ENCODE measurements at regions not wholly inside any gene's neighbourhood (a gene's known extent, or its start where the extent isn't known, plus 50 kb on each side); places are given as distances from the start of the nearest gene placed in this dataset.

GRCh38 chr7:83882551-83882950 lies 233.6 kb upstream of the SEMA3E start:
- TF ChIP-seq CTCF (IDR thresholded peaks at IDR 0.05; ENCODE audit: unreplicated experiment), result no peak
- H3K4me3 Mint-ChIP-seq, result no peak overlapping the region
- H3K9me3 Mint-ChIP-seq, result no peaks in the 10 kb centered on the region
- DNase-seq (ENCODE audit: low spot score in 2 of 2, unreplicated experiment in 2 of 2), result no peak
- H3K27ac Mint-ChIP-seq, result no peak overlapping the region
- peaks cover 10% of the 10 kb centered on the region for H3K4me1 Mint-ChIP-seq
- H3K36me3 Mint-ChIP-seq, result no peaks in the 10 kb centered on the region
- no peaks in the 10 kb centered on the region for H3K27me3 Mint-ChIP-seq (ENCODE audit: low read depth)

GRCh38 chr7:83879063-83879462 lies 230.1 kb upstream of the SEMA3E start:
- Mint-ChIP-seq H3K36me3 (no peaks in the 10 kb centered on the region), H3K4me1 (peaks cover 10% of the 10 kb centered on the region), H3K27me3 (ENCODE audit: low read depth) (no peaks in the 10 kb centered on the region), H3K9me3 (no peaks in the 10 kb centered on the region), H3K4me3 (no peak overlapping the region), H3K27ac (no peak overlapping the region)
- TF ChIP-seq CTCF (IDR thresholded peaks at IDR 0.05; ENCODE audit: unreplicated experiment), result no peak
- DNase-seq (ENCODE audit: low spot score in 2 of 2, unreplicated experiment in 2 of 2), result no peak

GRCh38 chr7:83878614-83879013 lies 229.7 kb upstream of the SEMA3E start:
- Mint-ChIP-seq H3K27me3 (ENCODE audit: low read depth) (no peaks in the 10 kb centered on the region), H3K4me3 (no peak overlapping the region), H3K36me3 (no peaks in the 10 kb centered on the region), H3K4me1 (peaks cover 10% of the 10 kb centered on the region), H3K9me3 (no peaks in the 10 kb centered on the region), H3K27ac (no peak overlapping the region)
- DNase-seq (ENCODE audit: low spot score in 2 of 2, unreplicated experiment in 2 of 2), result no peak
- no peak for TF ChIP-seq CTCF (IDR thresholded peaks at IDR 0.05; ENCODE audit: unreplicated experiment)

GRCh38 chr7:83876593-83876992 lies 227.7 kb upstream of the SEMA3E start:
- DNase-seq (ENCODE audit: low spot score in 2 of 2, unreplicated experiment in 2 of 2), result no peak

GRCh38 chr7:83873459-83873858 lies 224.5 kb upstream of the SEMA3E start:
- no peak overlapping the region for H3K4me3 Mint-ChIP-seq
- no peaks in the 10 kb centered on the region for H3K9me3 Mint-ChIP-seq
- H3K4me1 Mint-ChIP-seq, result no peaks in the 10 kb centered on the region
- no peaks in the 10 kb centered on the region for H3K36me3 Mint-ChIP-seq
- no peak overlapping the region for H3K27ac Mint-ChIP-seq
- H3K27me3 Mint-ChIP-seq (ENCODE audit: low read depth), result no peaks in the 10 kb centered on the region
- no peak for TF ChIP-seq CTCF (IDR thresholded peaks at IDR 0.05; ENCODE audit: unreplicated experiment)
- DNase-seq (ENCODE audit: low spot score in 2 of 2, unreplicated experiment in 2 of 2), result no peak

More at GRCh38 chr7:83876593-83876992, 227.7 kb upstream of the SEMA3E start:
- H3K9me3 Mint-ChIP-seq, result no peaks in the 10 kb centered on the region
- H3K4me1 Mint-ChIP-seq, result no peaks in the 10 kb centered on the region
- H3K27me3 Mint-ChIP-seq (ENCODE audit: low read depth), result no peaks in the 10 kb centered on the region
- H3K36me3 Mint-ChIP-seq, result no peaks in the 10 kb centered on the region
- no peak overlapping the region for H3K27ac Mint-ChIP-seq
- H3K4me3 Mint-ChIP-seq, result no peak overlapping the region
- no peak for TF ChIP-seq CTCF (IDR thresholded peaks at IDR 0.05; ENCODE audit: unreplicated experiment)

GRCh38 chr7:83872501-83872900 lies 223.6 kb upstream of the SEMA3E start:
- no peaks in the 10 kb centered on the region for H3K36me3 Mint-ChIP-seq
- no peak overlapping the region for H3K27ac Mint-ChIP-seq
- no peaks in the 10 kb centered on the region for H3K4me1 Mint-ChIP-seq
- no peak overlapping the region for H3K4me3 Mint-ChIP-seq
- no peaks in the 10 kb centered on the region for H3K9me3 Mint-ChIP-seq
- no peak for TF ChIP-seq CTCF (IDR thresholded peaks at IDR 0.05; ENCODE audit: unreplicated experiment)
- DNase-seq (ENCODE audit: low spot score in 2 of 2, unreplicated experiment in 2 of 2), result no peak
- no peaks in the 10 kb centered on the region for H3K27me3 Mint-ChIP-seq (ENCODE audit: low read depth)
